Endothelial cell of umbilical vein (primary cell): ENCODE measurements at regions not wholly inside any gene's neighbourhood (a gene's known extent, or its start where the extent isn't known, plus 50 kb on each side); places are given as distances from the start of the nearest gene placed in this dataset.

Experiments used
- BruUV-seq: library from RNA; stranded (reverse); fragments of 400-500 nt; replicated peaks from 2 replicates; lab custom pipeline; 2021; lab: Mats Ljungman, UMichigan
- CTCF ChIA-PET: fragments of 300-600, 350-600 bp; sonication (Branson Sonifier 250); formaldehyde crosslinking; loops from one replicate; lab custom pipeline; 2021; ENCODE audit warnings: antibody characterized with exemption, inconsistent platforms; lab: Charles Lee
- POLR2A ChIA-PET: fragments of 300-600, 350-600 bp; sonication (Branson Sonifier 250); formaldehyde crosslinking; loops from one replicate; lab custom pipeline; 2021; ENCODE audit warnings: antibody characterized with exemption, inconsistent platforms; lab: Charles Lee
- DNase-seq: peaks from one replicate; pipeline ENCODE4 v3.0.0-alpha.2; 2011; ENCODE audit warnings: low read depth, low spot score
- FAIRE-seq: peaks from 2 replicates; lab custom pipeline; 2011; peaks lifted over from hg19 to GRCh38; lab: Jason Lieb, UNC
- H2AFZ ChIP-seq: 2 replicates; pipeline ENCODE4 v1.6.0; 2012; ENCODE audit warnings: low read depth, low read length, control low read depth, inconsistent platforms
- H3K27ac ChIP-seq: 2 replicates; pipeline ENCODE4 v1.5.1; 2011; ENCODE audit warnings: low read depth, mild to moderate bottlenecking, control low read depth, low read length, moderate library complexity; ENCODE audit not compliant: insufficient read depth
- H3K27me3 ChIP-seq, 2 experiments: 2 replicates each; pipeline versions ENCODE4 v1.6.0 to v1.6.1; 2011; ENCODE audit warnings: low read length in 2 of 2, mixed read lengths in 1 of 2; ENCODE audit not compliant: control insufficient read depth in 2 of 2, insufficient read depth in 2 of 2
- H3K36me3 ChIP-seq, 2 experiments: 2 replicates in 1 of 2; 3 replicates in 1 of 2; pipeline ENCODE4 v1.5.1; 2011; ENCODE audit warnings: low read length in 2 of 2, mild to moderate bottlenecking in 1 of 2, moderate library complexity in 1 of 2; ENCODE audit not compliant: control insufficient read depth in 2 of 2, insufficient read depth in 2 of 2; ENCODE audit errors: extremely low read depth in 1 of 2
- H3K4me1 ChIP-seq: 3 replicates; pipeline ENCODE4 v1.5.1; 2011; ENCODE audit warnings: mild to moderate bottlenecking, low read length; ENCODE audit not compliant: control insufficient read depth, insufficient read depth; ENCODE audit errors: extremely low read depth
- H3K4me2 ChIP-seq: 2 replicates; pipeline ENCODE4 v1.6.1; 2011; ENCODE audit warnings: low read length, control low read depth, mixed read lengths; ENCODE audit not compliant: insufficient read depth
- H3K4me3 ChIP-seq, 3 experiments: fragments of 200-600 bp in 1 of 3; sonication (generic), shearing (Covaris generic) in 1 of 3; replicated peaks in 1 of 3; 2 replicates each; pipeline ENCODE4 v1.5.1; 2011 to 2016; ENCODE audit warnings: control low read depth in 3 of 3, low read length in 3 of 3, mild to moderate bottlenecking in 2 of 3, inconsistent platforms in 1 of 3, low read depth in 1 of 3, moderate library complexity in 1 of 3; ENCODE audit not compliant: insufficient read depth in 1 of 3
- H3K79me2 ChIP-seq: 2 replicates; pipeline ENCODE4 v1.6.0; 2012; ENCODE audit warnings: low read length, inconsistent platforms; ENCODE audit not compliant: control insufficient read depth, insufficient read depth
- H3K9ac ChIP-seq: replicated peaks from 2 replicates; pipeline ENCODE3; 2011; ENCODE audit warnings: low read length, control low read depth; ENCODE audit not compliant: insufficient read depth; ENCODE audit errors: extremely low read depth
- H3K9me1 ChIP-seq: replicated peaks from 3 replicates; pipeline ENCODE4 v1.6.0; 2011; ENCODE audit warnings: mild to moderate bottlenecking, low read length; ENCODE audit not compliant: control insufficient read depth, insufficient read depth; ENCODE audit errors: extremely low read depth
- H3K9me3 ChIP-seq: replicated peaks from 2 replicates; pipeline ENCODE4 v1.5.1; 2012; ENCODE audit warnings: low read length, inconsistent platforms; ENCODE audit not compliant: control insufficient read depth, insufficient read depth
- H4K20me1 ChIP-seq: replicated peaks from 2 replicates; pipeline ENCODE3; 2011; ENCODE audit warnings: mild to moderate bottlenecking, low read length; ENCODE audit not compliant: control insufficient read depth, insufficient read depth; ENCODE audit errors: extremely low read depth
- EZH2 ChIP-seq: IDR thresholded peaks from 2 replicates; pipeline ENCODE4 v1.6.1; 2012; ENCODE audit warnings: borderline replicate concordance, low read depth, mild to moderate bottlenecking, moderate library complexity, low read length, inconsistent platforms; ENCODE audit not compliant: severe bottlenecking
- FOS ChIP-seq: IDR thresholded peaks from 2 replicates; pipeline ENCODE4 v1.6.1; 2011; ENCODE audit warnings: mild to moderate bottlenecking, low read length, moderate library complexity, borderline replicate concordance; ENCODE audit not compliant: insufficient read depth
- GATA2 ChIP-seq: IDR thresholded peaks from 2 replicates; pipeline ENCODE4 v1.7.0; 2011; ENCODE audit warnings: low read depth, mild to moderate bottlenecking, moderate library complexity, mixed read lengths, low read length; ENCODE audit not compliant: insufficient read length, insufficient read depth
- JUN ChIP-seq: IDR thresholded peaks from 2 replicates; pipeline ENCODE4 v1.6.1; 2011; ENCODE audit warnings: borderline replicate concordance, low read depth; ENCODE audit not compliant: insufficient read length, insufficient read depth
- MAX ChIP-seq: IDR thresholded peaks from 2 replicates; pipeline ENCODE4 v1.6.1; 2011; ENCODE audit not compliant: insufficient read depth, insufficient read length
- MYC ChIP-seq: IDR thresholded peaks from one replicate; pipeline ENCODE4 v1.6.1; 2011; ENCODE audit warnings: mild to moderate bottlenecking, low read depth, low read length
- POLR2A ChIP-seq: IDR thresholded peaks from 2 replicates; pipeline ENCODE4 v1.6.1; 2012; ENCODE audit warnings: low read depth, mild to moderate bottlenecking, control low read depth, low read length
- POLR2AphosphoS5 ChIP-seq: IDR thresholded peaks from 2 replicates; pipeline ENCODE4 v1.6.1; 2012; ENCODE audit warnings: low read depth, mild to moderate bottlenecking, control low read depth, low read length, moderate library complexity; ENCODE audit not compliant: insufficient read depth
- dilution Hi-C: fragments of 300-500 bp; cut with MboI; formaldehyde crosslinking; loops from one replicate; pipeline ENCODE4 v1.15.0; 2019; ENCODE audit warnings: low sequenced_read_pairs; ENCODE audit not compliant: extremely low pct_ligation_motif_present
- intact Hi-C: fragments of 100-400 bp; cut with micrococcal nuclease; formaldehyde crosslinking; loops from one replicate; pipeline ENCODE4 v1.10.0; 2022
- TF ChIP-seq, protein P1 (sequence below), 2 donors: IDR thresholded peaks; 1 replicate in 1 of 2; 2 replicates in 1 of 2; pipeline ENCODE4 v1.5.1; 2011; ENCODE audit warnings: low read length in 2 of 2, mild to moderate bottlenecking in 2 of 2, moderate library complexity in 2 of 2, control low read depth in 1 of 2, inconsistent platforms in 1 of 2, low read depth in 1 of 2; ENCODE audit not compliant: insufficient read depth in 1 of 2; ENCODE audit errors: extremely low read depth in 1 of 2

- no peak overlapping the region for H2AFZ ChIP-seq
- H3K9me1 ChIP-seq = no peaks in the 10 kb centered on the region
- TF ChIP-seq MAX = no peak
- TF ChIP-seq JUN = no peak
- TF ChIP-seq, protein P1, sequence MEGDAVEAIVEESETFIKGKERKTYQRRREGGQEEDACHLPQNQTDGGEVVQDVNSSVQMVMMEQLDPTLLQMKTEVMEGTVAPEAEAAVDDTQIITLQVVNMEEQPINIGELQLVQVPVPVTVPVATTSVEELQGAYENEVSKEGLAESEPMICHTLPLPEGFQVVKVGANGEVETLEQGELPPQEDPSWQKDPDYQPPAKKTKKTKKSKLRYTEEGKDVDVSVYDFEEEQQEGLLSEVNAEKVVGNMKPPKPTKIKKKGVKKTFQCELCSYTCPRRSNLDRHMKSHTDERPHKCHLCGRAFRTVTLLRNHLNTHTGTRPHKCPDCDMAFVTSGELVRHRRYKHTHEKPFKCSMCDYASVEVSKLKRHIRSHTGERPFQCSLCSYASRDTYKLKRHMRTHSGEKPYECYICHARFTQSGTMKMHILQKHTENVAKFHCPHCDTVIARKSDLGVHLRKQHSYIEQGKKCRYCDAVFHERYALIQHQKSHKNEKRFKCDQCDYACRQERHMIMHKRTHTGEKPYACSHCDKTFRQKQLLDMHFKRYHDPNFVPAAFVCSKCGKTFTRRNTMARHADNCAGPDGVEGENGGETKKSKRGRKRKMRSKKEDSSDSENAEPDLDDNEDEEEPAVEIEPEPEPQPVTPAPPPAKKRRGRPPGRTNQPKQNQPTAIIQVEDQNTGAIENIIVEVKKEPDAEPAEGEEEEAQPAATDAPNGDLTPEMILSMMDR (IDR thresholded peaks at IDR 0.05; ENCODE audit: extremely low read depth in 1 of 2, insufficient read depth in 1 of 2, low read depth in 1 of 2, low read length in 2 of 2) = no peak
- no peak for TF ChIP-seq POLR2A
- no peak for TF ChIP-seq POLR2AphosphoS5
- no peak for TF ChIP-seq FOS
- TF ChIP-seq MYC = no peak
- no peak for TF ChIP-seq EZH2
- no peak for TF ChIP-seq GATA2
- dilution Hi-C loops (no loop called here), intact Hi-C loops (no loop called here)
- no peak overlapping the region for H3K4me2 ChIP-seq
- H3K27me3 ChIP-seq = peaks cover 32 to 35% of the 10 kb centered on the region in 2 experiments
- POLR2A ChIA-PET = no interaction called here
- no peaks in the 10 kb centered on the region for H3K79me2 ChIP-seq
- H3K9ac ChIP-seq = no peak overlapping the region
- H3K36me3 ChIP-seq = no peaks in the 10 kb centered on the region
- no peak overlapping the region for H3K27ac ChIP-seq
- no peaks in the 10 kb centered on the region for H3K9me3 ChIP-seq
- H4K20me1 ChIP-seq = no peaks in the 10 kb centered on the region
- H3K4me3 ChIP-seq = no peak overlapping the region
- CTCF ChIA-PET = interaction anchor here (2.0 to 3.3 kb wide), 2 partner anchors 65 to 254 kb away, joined by 5 to 15 read pairs; no protein-coding TSS in a partner anchor
- FAIRE-seq (no peak), DNase-seq (no peak)
- BruUV-seq = no TSS peak
- H3K4me1 ChIP-seq = no peaks in the 10 kb centered on the region
These were observed 131.5 kb downstream of the CCDC34 start for GRCh38 chr11:27231530-27231929.
